GM23338 (cell line): ENCODE measurements at regions not wholly inside any gene's neighbourhood (a gene's known extent, or its start where the extent isn't known, plus 50 kb on each side); places are given as distances from the start of the nearest gene placed in this dataset.

Experiments used
- ATAC-seq: fragments of 200-7000 bp; cut with Tn5 transposase; 3 replicates; pipeline ENCODE4 v1.9.1; 2020
- DNase-seq: peaks from one replicate; pipeline ENCODE4 v3.0.0-alpha.2; 2015; ENCODE audit warnings: low spot score
- H2AFZ ChIP-seq: fragments of 200-600 bp; sonication (generic); 2 replicates; pipeline ENCODE4 v1.8.0; 2016; ENCODE audit warnings: antibody characterized with exemption, mild to moderate bottlenecking, moderate library complexity
- H3F3A ChIP-seq: fragments of 200-600 bp; sonication (generic); replicated peaks from 2 replicates; pipeline ENCODE4 v1.8.0; 2017; ENCODE audit warnings: antibody characterized with exemption, mixed run types, low read depth
- H3K27ac ChIP-seq: fragments of 200-600 bp; sonication (generic); 2 replicates; pipeline ENCODE4 v1.6.1; 2016; ENCODE audit warnings: low read depth
- H3K27me3 ChIP-seq: fragments of 200-600 bp; sonication (generic); 2 replicates; pipeline ENCODE4 v1.8.0; 2016; ENCODE audit warnings: mild to moderate bottlenecking, mixed run types, moderate library complexity; ENCODE audit not compliant: insufficient read depth
- H3K36me3 ChIP-seq: fragments of 200-600 bp; sonication (generic); 2 replicates; pipeline ENCODE4 v1.8.0; 2016; ENCODE audit warnings: mild to moderate bottlenecking; ENCODE audit not compliant: insufficient read depth
- H3K4me1 ChIP-seq: fragments of 200-600 bp; sonication (generic); 2 replicates; pipeline ENCODE4 v1.8.0; 2016; ENCODE audit warnings: mild to moderate bottlenecking, moderate library complexity; ENCODE audit not compliant: insufficient read depth
- H3K4me2 ChIP-seq: fragments of 200-600 bp; sonication (generic); 2 replicates; pipeline ENCODE4 v1.7.1; 2017; ENCODE audit warnings: mixed run types
- H3K4me3 ChIP-seq: fragments of 200-600 bp; sonication (generic); 2 replicates; pipeline ENCODE4 v1.6.1; 2016; ENCODE audit warnings: mixed run types
- H3K79me2 ChIP-seq: fragments of 200-600 bp; sonication (generic); replicated peaks from 2 replicates; pipeline ENCODE4 v1.8.0; 2017; ENCODE audit warnings: mild to moderate bottlenecking; ENCODE audit not compliant: insufficient read depth
- H3K9me2 ChIP-seq: fragments of 200-600 bp; sonication (generic); 2 replicates; pipeline ENCODE4 v1.8.0; 2017; ENCODE audit not compliant: insufficient read depth
- H4K20me1 ChIP-seq: fragments of 200-600 bp; sonication (generic); replicated peaks from 2 replicates; pipeline ENCODE4 v1.8.0; 2017; ENCODE audit warnings: mild to moderate bottlenecking; ENCODE audit not compliant: insufficient read depth
- H3K27ac Mint-ChIP-seq: 2 replicates; pipeline ENCODE4 v1.8.0; 2020; ENCODE audit warnings: inconsistent platforms, mild to moderate bottlenecking, moderate library complexity, mixed read lengths
- H3K27me3 Mint-ChIP-seq: 3 replicates; pipeline ENCODE4 v1.8.0; 2022; ENCODE audit warnings: low read depth, mild to moderate bottlenecking, moderate library complexity, mixed read lengths, inconsistent platforms; ENCODE audit not compliant: insufficient read depth, poor library complexity
- H3K36me3 Mint-ChIP-seq: 3 replicates; pipeline ENCODE4 v1.8.0; 2021; ENCODE audit warnings: low read depth, mild to moderate bottlenecking, inconsistent platforms, moderate library complexity, mixed read lengths
- H3K4me1 Mint-ChIP-seq: 3 replicates; pipeline ENCODE4 v1.8.0; 2020; ENCODE audit warnings: mild to moderate bottlenecking, inconsistent platforms, mixed read lengths
- H3K4me3 Mint-ChIP-seq: 3 replicates; pipeline ENCODE4 v1.8.0; 2021; ENCODE audit warnings: moderate library complexity, mild to moderate bottlenecking, inconsistent platforms, mixed read lengths
- H3K9me3 Mint-ChIP-seq: 3 replicates; pipeline ENCODE4 v1.8.0; 2020; ENCODE audit warnings: moderate library complexity, mild to moderate bottlenecking, inconsistent platforms, mixed read lengths
- CREB1 ChIP-seq: fragments of 250-450 bp; sonication (Bioruptor Pico); IDR thresholded peaks from 2 replicates; pipeline ENCODE4 v1.5.0; 2020; ENCODE audit warnings: low read depth, mild to moderate bottlenecking, moderate library complexity
- ETS1 ChIP-seq: IDR thresholded peaks from 2 replicates; pipeline ENCODE4 v1.6.1; 2016; ENCODE audit warnings: antibody characterized with exemption
- EZH2 ChIP-seq: fragments of 200-600 bp; sonication (generic); IDR thresholded peaks from one replicate; pipeline ENCODE4 v1.8.0; 2017; ENCODE audit warnings: antibody characterized with exemption, mild to moderate bottlenecking, low read depth; ENCODE audit not compliant: unreplicated experiment
- EZH2phosphoT487 ChIP-seq: fragments of 200-600 bp; sonication (generic); IDR thresholded peaks from one replicate; pipeline ENCODE4 v1.8.1; 2018; ENCODE audit warnings: antibody characterized with exemption; ENCODE audit not compliant: unreplicated experiment
- JUNB ChIP-seq: IDR thresholded peaks from one replicate; pipeline ENCODE4 v1.6.1; 2016; ENCODE audit warnings: antibody characterized with exemption; ENCODE audit not compliant: unreplicated experiment
- NANOG ChIP-seq: IDR thresholded peaks from 2 replicates; pipeline ENCODE4 v1.6.1; 2016; ENCODE audit warnings: antibody characterized with exemption, borderline replicate concordance
- POLR2AphosphoS5 ChIP-seq: IDR thresholded peaks from 2 replicates; pipeline ENCODE4 v1.6.1; 2016; ENCODE audit warnings: antibody characterized with exemption, low read depth
- REST ChIP-seq: IDR thresholded peaks from one replicate; pipeline ENCODE4 v1.6.1; 2018; ENCODE audit warnings: antibody characterized with exemption; ENCODE audit not compliant: unreplicated experiment
- STAT1 ChIP-seq: IDR thresholded peaks from one replicate; pipeline ENCODE4 v1.6.1; 2016; ENCODE audit warnings: antibody characterized with exemption; ENCODE audit not compliant: unreplicated experiment
- ZNF114 ChIP-seq: fragments of 250-450 bp; sonication (Bioruptor Pico); IDR thresholded peaks from 2 replicates; pipeline ENCODE4 v1.5.0; 2020; ENCODE audit warnings: mild to moderate bottlenecking, moderate library complexity
- ZNF331 ChIP-seq: fragments of 250-450 bp; sonication (Bioruptor Pico); IDR thresholded peaks from 2 replicates; pipeline ENCODE4 v1.5.0; 2020; ENCODE audit warnings: low read depth, mild to moderate bottlenecking, moderate library complexity
- TF ChIP-seq, protein P1 (sequence below), 2 experiments: fragments of 200-600 bp in 1 of 2; sonication (generic) in 1 of 2; conservative IDR thresholded peaks; 2 replicates each; pipeline versions ENCODE4 v1.5.1 to v1.6.1; 2016 to 2017; ENCODE audit warnings: antibody characterized with exemption in 2 of 2, low read depth in 2 of 2, mild to moderate bottlenecking in 2 of 2, moderate library complexity in 1 of 2
- TF ChIP-seq, protein P2 (sequence below): fragments of 250-450 bp; sonication (Bioruptor Pico); IDR thresholded peaks from 2 replicates; pipeline ENCODE4 v1.5.0; 2020; ENCODE audit warnings: mild to moderate bottlenecking, moderate library complexity

- Mint-ChIP-seq H3K27me3 (peaks cover 10% of the 10 kb centered on the region), H3K4me1 (peaks cover 34% of the 10 kb centered on the region), H3K9me3 (no peaks in the 10 kb centered on the region), H3K27ac (no peak overlapping the region), H3K4me3 (no peak overlapping the region), H3K36me3 (no peaks in the 10 kb centered on the region)
- TF ChIP-seq CREB1 (CRISPR knock-in tag) (no peak), NANOG (no peak), ZNF331 (CRISPR knock-in tag) (no peak), ZNF114 (CRISPR knock-in tag) (no peak), REST (no peak), EZH2 (no peak), JUNB (no peak), STAT1 (no peak), ETS1 (no peak), POLR2AphosphoS5 (no peak), EZH2phosphoT487 (no peak)
- TF ChIP-seq, protein P1, sequence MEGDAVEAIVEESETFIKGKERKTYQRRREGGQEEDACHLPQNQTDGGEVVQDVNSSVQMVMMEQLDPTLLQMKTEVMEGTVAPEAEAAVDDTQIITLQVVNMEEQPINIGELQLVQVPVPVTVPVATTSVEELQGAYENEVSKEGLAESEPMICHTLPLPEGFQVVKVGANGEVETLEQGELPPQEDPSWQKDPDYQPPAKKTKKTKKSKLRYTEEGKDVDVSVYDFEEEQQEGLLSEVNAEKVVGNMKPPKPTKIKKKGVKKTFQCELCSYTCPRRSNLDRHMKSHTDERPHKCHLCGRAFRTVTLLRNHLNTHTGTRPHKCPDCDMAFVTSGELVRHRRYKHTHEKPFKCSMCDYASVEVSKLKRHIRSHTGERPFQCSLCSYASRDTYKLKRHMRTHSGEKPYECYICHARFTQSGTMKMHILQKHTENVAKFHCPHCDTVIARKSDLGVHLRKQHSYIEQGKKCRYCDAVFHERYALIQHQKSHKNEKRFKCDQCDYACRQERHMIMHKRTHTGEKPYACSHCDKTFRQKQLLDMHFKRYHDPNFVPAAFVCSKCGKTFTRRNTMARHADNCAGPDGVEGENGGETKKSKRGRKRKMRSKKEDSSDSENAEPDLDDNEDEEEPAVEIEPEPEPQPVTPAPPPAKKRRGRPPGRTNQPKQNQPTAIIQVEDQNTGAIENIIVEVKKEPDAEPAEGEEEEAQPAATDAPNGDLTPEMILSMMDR (conservative IDR thresholded peaks at IDR 0.05; ENCODE audit: low read depth in 2 of 2) = no peak
- TF ChIP-seq, protein P2, sequence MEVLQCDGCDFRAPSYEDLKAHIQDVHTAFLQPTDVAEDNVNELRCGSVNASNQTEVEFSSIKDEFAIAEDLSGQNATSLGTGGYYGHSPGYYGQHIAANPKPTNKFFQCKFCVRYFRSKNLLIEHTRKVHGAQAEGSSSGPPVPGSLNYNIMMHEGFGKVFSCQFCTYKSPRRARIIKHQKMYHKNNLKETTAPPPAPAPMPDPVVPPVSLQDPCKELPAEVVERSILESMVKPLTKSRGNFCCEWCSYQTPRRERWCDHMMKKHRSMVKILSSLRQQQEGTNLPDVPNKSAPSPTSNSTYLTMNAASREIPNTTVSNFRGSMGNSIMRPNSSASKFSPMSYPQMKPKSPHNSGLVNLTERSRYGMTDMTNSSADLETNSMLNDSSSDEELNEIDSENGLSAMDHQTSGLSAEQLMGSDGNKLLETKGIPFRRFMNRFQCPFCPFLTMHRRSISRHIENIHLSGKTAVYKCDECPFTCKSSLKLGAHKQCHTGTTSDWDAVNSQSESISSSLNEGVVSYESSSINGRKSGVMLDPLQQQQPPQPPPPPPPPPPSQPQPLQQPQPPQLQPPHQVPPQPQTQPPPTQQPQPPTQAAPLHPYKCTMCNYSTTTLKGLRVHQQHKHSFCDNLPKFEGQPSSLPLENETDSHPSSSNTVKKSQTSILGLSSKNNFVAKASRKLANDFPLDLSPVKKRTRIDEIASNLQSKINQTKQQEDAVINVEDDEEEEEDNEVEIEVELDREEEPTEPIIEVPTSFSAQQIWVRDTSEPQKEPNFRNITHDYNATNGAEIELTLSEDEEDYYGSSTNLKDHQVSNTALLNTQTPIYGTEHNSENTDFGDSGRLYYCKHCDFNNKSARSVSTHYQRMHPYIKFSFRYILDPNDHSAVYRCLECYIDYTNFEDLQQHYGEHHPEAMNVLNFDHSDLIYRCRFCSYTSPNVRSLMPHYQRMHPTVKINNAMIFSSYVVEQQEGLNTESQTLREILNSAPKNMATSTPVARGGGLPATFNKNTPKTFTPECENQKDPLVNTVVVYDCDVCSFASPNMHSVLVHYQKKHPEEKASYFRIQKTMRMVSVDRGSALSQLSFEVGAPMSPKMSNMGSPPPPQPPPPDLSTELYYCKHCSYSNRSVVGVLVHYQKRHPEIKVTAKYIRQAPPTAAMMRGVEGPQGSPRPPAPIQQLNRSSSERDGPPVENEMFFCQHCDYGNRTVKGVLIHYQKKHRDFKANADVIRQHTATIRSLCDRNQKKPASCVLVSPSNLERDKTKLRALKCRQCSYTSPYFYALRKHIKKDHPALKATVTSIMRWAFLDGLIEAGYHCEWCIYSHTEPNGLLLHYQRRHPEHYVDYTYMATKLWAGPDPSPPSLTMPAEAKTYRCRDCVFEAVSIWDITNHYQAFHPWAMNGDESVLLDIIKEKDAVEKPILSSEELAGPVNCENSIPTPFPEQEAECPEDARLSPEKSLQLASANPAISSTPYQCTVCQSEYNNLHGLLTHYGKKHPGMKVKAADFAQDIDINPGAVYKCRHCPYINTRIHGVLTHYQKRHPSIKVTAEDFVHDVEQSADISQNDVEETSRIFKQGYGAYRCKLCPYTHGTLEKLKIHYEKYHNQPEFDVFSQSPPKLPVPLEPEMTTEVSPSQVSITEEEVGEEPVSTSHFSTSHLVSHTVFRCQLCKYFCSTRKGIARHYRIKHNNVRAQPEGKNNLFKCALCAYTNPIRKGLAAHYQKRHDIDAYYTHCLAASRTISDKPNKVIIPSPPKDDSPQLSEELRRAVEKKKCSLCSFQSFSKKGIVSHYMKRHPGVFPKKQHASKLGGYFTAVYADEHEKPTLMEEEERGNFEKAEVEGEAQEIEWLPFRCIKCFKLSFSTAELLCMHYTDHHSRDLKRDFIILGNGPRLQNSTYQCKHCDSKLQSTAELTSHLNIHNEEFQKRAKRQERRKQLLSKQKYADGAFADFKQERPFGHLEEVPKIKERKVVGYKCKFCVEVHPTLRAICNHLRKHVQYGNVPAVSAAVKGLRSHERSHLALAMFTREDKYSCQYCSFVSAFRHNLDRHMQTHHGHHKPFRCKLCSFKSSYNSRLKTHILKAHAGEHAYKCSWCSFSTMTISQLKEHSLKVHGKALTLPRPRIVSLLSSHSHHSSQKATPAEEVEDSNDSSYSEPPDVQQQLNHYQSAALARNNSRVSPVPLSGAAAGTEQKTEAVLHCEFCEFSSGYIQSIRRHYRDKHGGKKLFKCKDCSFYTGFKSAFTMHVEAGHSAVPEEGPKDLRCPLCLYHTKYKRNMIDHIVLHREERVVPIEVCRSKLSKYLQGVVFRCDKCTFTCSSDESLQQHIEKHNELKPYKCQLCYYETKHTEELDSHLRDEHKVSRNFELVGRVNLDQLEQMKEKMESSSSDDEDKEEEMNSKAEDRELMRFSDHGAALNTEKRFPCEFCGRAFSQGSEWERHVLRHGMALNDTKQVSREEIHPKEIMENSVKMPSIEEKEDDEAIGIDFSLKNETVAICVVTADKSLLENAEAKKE (CRISPR knock-in tag) = no peak
- Histone ChIP-seq H3K9me2 (no peaks in the 10 kb centered on the region), H3K36me3 (no peaks in the 10 kb centered on the region), H3K4me1 (peaks cover 13% of the 10 kb centered on the region; the same call in 1 of the 2 replicates), H3K79me2 (no peaks in the 10 kb centered on the region), H2AFZ (no peak overlapping the region), H3K4me2 (no peak overlapping the region), H4K20me1 (no peaks in the 10 kb centered on the region), H3K27ac (no peak overlapping the region), H3K27me3 (no peaks in the 10 kb centered on the region), H3K4me3 (no peak overlapping the region), H3F3A (no peaks in the 10 kb centered on the region)
- DNase-seq (no peak), ATAC-seq (no peak)
These were observed 106.3 kb upstream of the TEX13D start for GRCh38 chrX:124226129-124226528.
